AG04450 (cell line): ENCODE measurements at regions not wholly inside any gene's neighbourhood (a gene's known extent, or its start where the extent isn't known, plus 50 kb on each side); places are given as distances from the start of the nearest gene placed in this dataset.

Experiments used
- CTCF ChIA-PET: fragments of 300-600, 350-600 bp; formaldehyde crosslinking; extraction: SDS; loops from one replicate; lab custom pipeline; 2022; ENCODE audit warnings: antibody characterized with exemption, inconsistent platforms; lab: Charles Lee
- POLR2A ChIA-PET: fragments of 350-600 bp; formaldehyde crosslinking; extraction: SDS; loops from one replicate; lab custom pipeline; 2021; ENCODE audit warnings: antibody characterized with exemption, inconsistent platforms; lab: Yijun Ruan, JAX
- DNase-seq: peaks from one replicate; pipeline ENCODE4 v3.0.0-alpha.2; 2011; ENCODE audit warnings: low read depth, low spot score
- H3K27ac ChIP-seq: one replicate; pipeline ENCODE4 v1.5.1; 2012; ENCODE audit warnings: low read depth, low read length, control low read depth
- H3K27me3 ChIP-seq: one replicate; pipeline ENCODE4 v1.6.0; 2012; ENCODE audit warnings: low read length; ENCODE audit not compliant: control insufficient read depth, insufficient read depth
- H3K4me3 ChIP-seq: 2 replicates; pipeline ENCODE4 v1.5.1; 2011; ENCODE audit warnings: mild to moderate bottlenecking, low read depth, low read length, control low read depth
- H3K9me3 ChIP-seq: 2 replicates; pipeline ENCODE4 v1.5.1; 2012; ENCODE audit warnings: low read length; ENCODE audit not compliant: control insufficient read depth, insufficient read depth
- TF ChIP-seq, protein P1 (sequence below): IDR thresholded peaks from 2 replicates; pipeline ENCODE4 v1.5.1; 2011; ENCODE audit warnings: low read depth, low read length, control low read depth, inconsistent platforms

DNA sequence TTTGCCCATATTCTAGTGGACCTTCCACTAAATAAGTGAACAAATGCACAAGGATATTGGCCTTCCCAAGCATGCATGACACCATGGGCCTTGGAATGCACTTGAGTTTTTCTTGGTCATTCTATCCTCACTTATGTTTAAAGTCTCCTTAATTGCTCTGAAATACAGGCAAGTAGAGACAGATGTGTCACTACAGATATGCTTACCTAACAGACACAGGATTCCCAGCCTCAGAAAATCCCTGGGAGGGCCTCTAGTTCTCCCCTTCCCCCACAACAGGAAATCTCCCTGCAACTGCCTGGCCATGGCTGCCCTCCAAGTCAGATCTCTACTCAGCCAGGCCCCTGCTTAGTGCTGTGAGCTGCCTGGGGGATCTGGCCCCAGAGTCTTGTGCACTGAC, 445.2 kb downstream of the IRS1 start:
- Histone ChIP-seq H3K9me3 (no peaks in the 10 kb centered on the region), H3K4me3 (no peak overlapping the region), H3K27me3 (no peaks in the 10 kb centered on the region), H3K27ac (no peak overlapping the region)
- TF ChIP-seq, protein P1, sequence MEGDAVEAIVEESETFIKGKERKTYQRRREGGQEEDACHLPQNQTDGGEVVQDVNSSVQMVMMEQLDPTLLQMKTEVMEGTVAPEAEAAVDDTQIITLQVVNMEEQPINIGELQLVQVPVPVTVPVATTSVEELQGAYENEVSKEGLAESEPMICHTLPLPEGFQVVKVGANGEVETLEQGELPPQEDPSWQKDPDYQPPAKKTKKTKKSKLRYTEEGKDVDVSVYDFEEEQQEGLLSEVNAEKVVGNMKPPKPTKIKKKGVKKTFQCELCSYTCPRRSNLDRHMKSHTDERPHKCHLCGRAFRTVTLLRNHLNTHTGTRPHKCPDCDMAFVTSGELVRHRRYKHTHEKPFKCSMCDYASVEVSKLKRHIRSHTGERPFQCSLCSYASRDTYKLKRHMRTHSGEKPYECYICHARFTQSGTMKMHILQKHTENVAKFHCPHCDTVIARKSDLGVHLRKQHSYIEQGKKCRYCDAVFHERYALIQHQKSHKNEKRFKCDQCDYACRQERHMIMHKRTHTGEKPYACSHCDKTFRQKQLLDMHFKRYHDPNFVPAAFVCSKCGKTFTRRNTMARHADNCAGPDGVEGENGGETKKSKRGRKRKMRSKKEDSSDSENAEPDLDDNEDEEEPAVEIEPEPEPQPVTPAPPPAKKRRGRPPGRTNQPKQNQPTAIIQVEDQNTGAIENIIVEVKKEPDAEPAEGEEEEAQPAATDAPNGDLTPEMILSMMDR = no peak
- ChIA-PET CTCF (interaction anchor here (0.5 kb wide), 1 partner anchor 440 kb away, joined by 4 read pairs; no protein-coding TSS in a partner anchor), POLR2A (no interaction called here)
- no peak for DNase-seq

DNA sequence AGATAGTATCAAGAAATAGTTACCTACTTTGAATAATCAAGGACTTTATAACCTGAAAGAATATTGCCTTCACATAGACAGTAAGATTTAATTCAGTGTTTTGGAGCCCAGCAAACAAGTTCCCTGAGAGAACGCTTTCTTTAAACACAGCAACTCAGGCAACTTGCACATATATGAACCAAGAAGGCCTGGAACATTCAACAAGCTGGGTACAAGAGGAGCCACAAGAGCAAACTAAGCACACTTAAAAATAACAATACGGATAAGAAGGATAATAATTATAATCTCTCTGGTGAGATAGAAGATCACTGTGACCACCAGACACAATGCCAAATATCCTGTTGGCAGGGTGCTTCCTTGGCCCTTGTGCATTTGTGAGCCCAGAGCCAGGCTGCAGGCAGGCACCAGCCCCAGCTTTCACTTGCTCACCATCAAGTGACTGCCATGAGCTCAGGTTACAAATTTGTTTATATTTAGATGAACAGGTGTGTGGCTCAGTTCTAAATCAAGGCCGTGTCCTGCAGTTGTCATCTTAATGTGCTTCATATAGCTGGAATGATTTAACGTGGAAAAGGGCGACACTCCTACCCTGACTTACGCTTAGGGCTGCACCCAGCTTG, 446.6 kb downstream of the IRS1 start:
- Histone ChIP-seq H3K27me3 (no peaks in the 10 kb centered on the region), H3K27ac (no peak overlapping the region), H3K9me3 (no peaks in the 10 kb centered on the region), H3K4me3 (no peak overlapping the region)
- CTCF ChIA-PET = no interaction called here
- POLR2A ChIA-PET = no interaction called here
- TF ChIP-seq, protein P1 = no peak
- DNase-seq = no peak

DNA sequence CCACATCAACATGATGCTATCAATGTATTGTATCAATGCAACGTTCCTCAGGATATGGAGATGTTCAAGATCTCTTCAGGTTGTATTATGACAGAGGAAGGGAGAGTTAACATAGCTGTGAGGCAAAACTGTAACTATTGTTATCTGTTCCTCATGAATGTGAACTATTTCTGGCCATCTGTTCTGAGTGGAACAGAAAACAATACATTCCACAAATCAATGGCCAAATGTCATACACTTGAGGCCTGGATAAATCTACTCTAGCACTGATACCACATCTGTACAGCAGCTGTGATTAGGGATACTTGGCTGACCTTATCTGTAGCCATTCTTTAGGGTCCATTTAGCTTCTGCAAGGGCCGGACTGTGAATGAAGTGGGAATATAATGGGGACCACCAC, 447.9 kb downstream of the IRS1 start:
- DNase-seq = no peak
- H3K27me3 ChIP-seq = no peaks in the 10 kb centered on the region
- CTCF ChIA-PET = interaction anchor here (1.5 kb wide), 1 partner anchor 11 kb away, joined by 3 read pairs; no protein-coding TSS in a partner anchor
- H3K4me3 ChIP-seq = no peak overlapping the region
- POLR2A ChIA-PET = no interaction called here
- TF ChIP-seq, protein P1 = no peak
- no peaks in the 10 kb centered on the region for H3K9me3 ChIP-seq
- no peak overlapping the region for H3K27ac ChIP-seq

DNA sequence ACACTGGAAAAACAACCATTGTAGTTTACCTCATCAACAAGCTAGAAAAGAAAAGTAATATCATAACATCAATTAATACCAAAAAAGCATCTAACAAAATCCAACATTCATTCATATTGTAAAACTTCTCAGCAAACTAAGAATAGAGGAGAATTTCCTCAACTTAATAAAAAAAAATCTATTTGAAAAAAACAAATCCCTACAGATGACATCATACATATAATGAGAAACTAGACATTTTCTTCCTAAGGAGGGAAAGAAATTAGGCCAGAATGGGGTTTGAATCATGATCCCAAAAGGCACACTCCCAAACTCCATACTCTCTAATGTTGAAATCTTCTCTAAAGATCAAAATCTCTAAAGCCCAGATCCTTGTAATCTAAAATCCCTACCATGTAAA, 460.0 kb downstream of the IRS1 start:
- POLR2A ChIA-PET = no interaction called here
- no peak for DNase-seq

DNA sequence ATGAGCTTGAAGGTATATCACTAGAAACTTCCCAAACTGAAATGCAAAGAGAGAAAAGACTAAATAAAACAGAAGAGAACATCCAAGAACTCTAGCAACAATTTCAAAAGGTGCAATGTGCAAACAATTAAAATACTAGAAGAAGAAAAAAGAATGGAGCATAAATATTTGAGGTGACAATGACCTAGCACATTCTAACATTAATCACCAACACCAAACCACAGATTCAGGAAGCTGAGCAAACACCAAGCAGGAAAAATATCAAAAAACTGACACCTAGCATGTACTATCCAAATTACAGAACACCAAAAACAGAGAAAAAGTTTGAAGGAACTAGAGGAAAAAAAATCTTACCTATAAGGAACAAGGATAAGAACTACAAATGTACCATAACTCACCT, 460.8 kb downstream of the IRS1 start:
- no peak for DNase-seq
- H3K27ac ChIP-seq = no peak overlapping the region
- no peaks in the 10 kb centered on the region for H3K9me3 ChIP-seq
- no peaks in the 10 kb centered on the region for H3K27me3 ChIP-seq
- TF ChIP-seq, protein P1 = no peak
- ChIA-PET POLR2A (no interaction called here), CTCF (no interaction called here)
- H3K4me3 ChIP-seq = no peak overlapping the region

More for the DNA sequence above, 460.0 kb downstream of the IRS1 start:
- Histone ChIP-seq H3K27me3 (no peaks in the 10 kb centered on the region), H3K27ac (no peak overlapping the region), H3K4me3 (no peak overlapping the region), H3K9me3 (no peaks in the 10 kb centered on the region)
- CTCF ChIA-PET = no interaction called here
- TF ChIP-seq, protein P1 = no peak
